GM12878 (cell line): ENCODE measurements at regions not wholly inside any gene's neighbourhood (a gene's known extent, or its start where the extent isn't known, plus 50 kb on each side); places are given as distances from the start of the nearest gene placed in this dataset.

Experiments used
- ATAC-seq: fragments of 200-7000 bp; cut with Tn5 transposase; 3 replicates; pipeline ENCODE4 v1.9.1; 2020; ENCODE audit warnings: mild to moderate bottlenecking, moderate library complexity
- BruUV-seq: library from RNA; stranded (reverse); fragments of 400-500 nt; replicated peaks from 2 replicates; lab custom pipeline; 2021; lab: Mats Ljungman, UMichigan
- CTCF ChIA-PET: fragments of 300-600 bp; sonication (Branson Sonifier 250); formaldehyde crosslinking; extraction: SDS; loops from one replicate; lab custom pipeline; 2021; ENCODE audit warnings: inconsistent platforms; lab: Yijun Ruan, JAX
- POLR2A ChIA-PET: fragments of 350-600 bp; formaldehyde crosslinking; extraction: SDS; loops from one replicate; lab custom pipeline; 2021; ENCODE audit warnings: inconsistent platforms; lab: Charles Lee
- RAD21 ChIA-PET: fragments of 300-600 bp; sonication (Branson Sonifier 250); formaldehyde crosslinking; loops from one replicate; lab custom pipeline; 2023; ENCODE audit warnings: antibody characterized with exemption; ENCODE audit not compliant: unreplicated experiment; lab: Charles Lee
- SMC1A ChIA-PET: fragments of 300-600 bp; sonication (Branson Sonifier 250); formaldehyde crosslinking; loops from one replicate; lab custom pipeline; 2023; ENCODE audit not compliant: unreplicated experiment, uncharacterized antibody; lab: Charles Lee
- DNase-seq: peaks from one replicate; pipeline ENCODE4 v3.0.0-alpha.2; 2011; ENCODE audit warnings: low read depth, low spot score
- FAIRE-seq: peaks from 3 replicates; lab custom pipeline; 2011; peaks lifted over from hg19 to GRCh38; lab: Jason Lieb, UNC
- H2AFZ ChIP-seq: 2 replicates; pipeline ENCODE4 v1.6.0; 2011; ENCODE audit warnings: low read depth, low read length, control low read depth; ENCODE audit not compliant: control insufficient read depth
- H3K27ac ChIP-seq: 2 replicates; pipeline ENCODE4 v1.5.1; 2011; ENCODE audit warnings: control low read depth; ENCODE audit not compliant: control insufficient read depth, insufficient read depth
- H3K27me3 ChIP-seq, 2 experiments: replicated peaks in 1 of 2; 2 replicates each; pipeline versions ENCODE4 v1.6.0 to v1.6.1; 2011; ENCODE audit warnings: low read length in 1 of 2; ENCODE audit not compliant: control insufficient read depth in 2 of 2, insufficient read depth in 2 of 2
- H3K36me3 ChIP-seq, 2 experiments: 2 replicates each; pipeline ENCODE4 v1.5.1; 2011; ENCODE audit warnings: low read length in 1 of 2; ENCODE audit not compliant: control insufficient read depth in 2 of 2, insufficient read depth in 2 of 2
- H3K4me1 ChIP-seq: 2 replicates; pipeline ENCODE4 v1.6.1; 2011; ENCODE audit warnings: mild to moderate bottlenecking, low read length, moderate library complexity, mixed read lengths; ENCODE audit not compliant: control insufficient read depth, insufficient read depth
- H3K4me2 ChIP-seq: 2 replicates; pipeline ENCODE4 v1.6.0; 2011; ENCODE audit warnings: control low read depth; ENCODE audit not compliant: control insufficient read depth, insufficient read depth
- H3K4me3 ChIP-seq: fragments of 200-600 bp; sonication (generic); 2 replicates; pipeline ENCODE4 v1.5.1; 2016
- H3K79me2 ChIP-seq: 2 replicates; pipeline ENCODE4 v1.6.0; 2011; ENCODE audit warnings: low read length; ENCODE audit not compliant: control insufficient read depth, insufficient read depth
- H3K9ac ChIP-seq: 2 replicates; pipeline ENCODE4 v1.8.0; 2011; ENCODE audit warnings: low read length, control low read depth, mixed read lengths; ENCODE audit not compliant: control insufficient read depth, insufficient read depth
- H3K9me3 ChIP-seq: replicated peaks from 3 replicates; pipeline ENCODE4 v1.5.1; 2011; ENCODE audit warnings: mild to moderate bottlenecking, low read length; ENCODE audit not compliant: control insufficient read depth, insufficient read depth
- H4K20me1 ChIP-seq: 2 replicates; pipeline ENCODE4 v1.6.0; 2011; ENCODE audit not compliant: control insufficient read depth, insufficient read depth
- BMI1 ChIP-seq: fragments of 450-650 bp; IDR thresholded peaks from 2 replicates; pipeline ENCODE4 v1.6.1; 2016; ENCODE audit warnings: mild to moderate bottlenecking, moderate library complexity, borderline replicate concordance
- CHD4 ChIP-seq: fragments of 200-600 bp; sonication (generic); IDR thresholded peaks from 2 replicates; pipeline ENCODE4 v1.6.1; 2016; ENCODE audit warnings: mild to moderate bottlenecking
- ETV6 ChIP-seq, 2 experiments: fragments of 450-650 bp in 1 of 2; IDR thresholded peaks in 1 of 2; conservative IDR thresholded peaks in 1 of 2; 2 replicates each; pipeline ENCODE4 v1.6.1; 2014; ENCODE audit warnings: antibody characterized with exemption in 1 of 2, borderline replicate concordance in 1 of 2, low read depth in 1 of 2, mild to moderate bottlenecking in 1 of 2, moderate library complexity in 1 of 2
- IKZF2 ChIP-seq, 2 experiments: fragments of 450-650 bp; IDR thresholded peaks; 2 replicates each; pipeline ENCODE4 v1.6.1; 2017; ENCODE audit warnings: mild to moderate bottlenecking in 2 of 2, moderate library complexity in 2 of 2
- JUND ChIP-seq: IDR thresholded peaks from 2 replicates; pipeline ENCODE4 v1.6.1; 2012; ENCODE audit warnings: low read depth, mild to moderate bottlenecking, low read length, improper control_type of control experiment, moderate library complexity
- KLF5 ChIP-seq: fragments of 450-650 bp; IDR thresholded peaks from 2 replicates; pipeline ENCODE4 v1.6.1; 2014; ENCODE audit warnings: mild to moderate bottlenecking; ENCODE audit not compliant: partially characterized antibody
- NFYA ChIP-seq: IDR thresholded peaks from 2 replicates; pipeline ENCODE4 v1.6.1; 2011; ENCODE audit warnings: low read depth, mild to moderate bottlenecking, low read length, improper control_type of control experiment, borderline replicate concordance
- PAX5 ChIP-seq: IDR thresholded peaks from 2 replicates; pipeline ENCODE4 v1.6.1; 2011; ENCODE audit warnings: low read depth, low read length, borderline replicate concordance
- PAX8 ChIP-seq: fragments of 450-650 bp; IDR thresholded peaks from 2 replicates; pipeline ENCODE4 v1.6.1; 2017; ENCODE audit warnings: mild to moderate bottlenecking, moderate library complexity
- RAD51 ChIP-seq: fragments of 450-650 bp; IDR thresholded peaks from 2 replicates; pipeline ENCODE4 v1.6.1; 2016; ENCODE audit warnings: moderate library complexity, mild to moderate bottlenecking, inconsistent platforms
- SIX5 ChIP-seq: IDR thresholded peaks from 2 replicates; pipeline ENCODE4 v1.6.1; 2011; ENCODE audit warnings: mild to moderate bottlenecking, low read depth, low read length, moderate library complexity; ENCODE audit not compliant: severe bottlenecking
- YBX1 ChIP-seq: fragments of 450-650 bp; IDR thresholded peaks from 2 replicates; pipeline ENCODE4 v1.6.1; 2016; ENCODE audit warnings: antibody characterized with exemption
- ZNF384 ChIP-seq: IDR thresholded peaks from 2 replicates; pipeline ENCODE4 v1.6.1; 2012; ENCODE audit warnings: low read depth, mild to moderate bottlenecking, low read length, improper control_type of control experiment, borderline replicate concordance
- ZZZ3 ChIP-seq: IDR thresholded peaks from 2 replicates; pipeline ENCODE4 v1.6.1; 2011; ENCODE audit warnings: low read depth; ENCODE audit not compliant: control insufficient read depth, insufficient read length
- WGBS: methylation state at CpG from one replicate; pipeline ENCODE4 v1.1.6; 2016; ENCODE audit warnings: low lambda C conversion rate; ENCODE audit not compliant: insufficient replicate concordance, insufficient coverage; ENCODE audit errors: missing lambda C conversion rate; 5-methylcytosine and 5-hydroxymethylcytosine counted together
- in situ Hi-C: fragments of 300-500 bp; cut with MboI; formaldehyde crosslinking; loops from 9 replicates; pipeline ENCODE4 v1.14.3; 2018; ENCODE audit warnings: mixed read lengths
- intact Hi-C: fragments of 100-400 bp; cut with micrococcal nuclease; formaldehyde crosslinking; loops from one replicate; pipeline ENCODE4 v1.14.2; 2022; ENCODE audit not compliant: unreplicated experiment
- TF ChIP-seq, protein P1 (sequence below): fragments of 450-650 bp; IDR thresholded peaks from 2 replicates; pipeline ENCODE4 v1.6.1; 2018; ENCODE audit warnings: borderline replicate concordance, mild to moderate bottlenecking; ENCODE audit not compliant: partially characterized antibody
- TF ChIP-seq, protein P2 (sequence below): fragments of 450-650 bp; IDR thresholded peaks from 2 replicates; pipeline ENCODE4 v1.6.1; 2016; ENCODE audit warnings: mild to moderate bottlenecking
- TF ChIP-seq, protein P3 (sequence below): fragments of 450-650 bp; IDR thresholded peaks from 2 replicates; pipeline ENCODE4 v1.6.1; 2017; ENCODE audit warnings: mild to moderate bottlenecking, low read depth, inconsistent platforms; ENCODE audit not compliant: poor library complexity, severe bottlenecking

DNA sequence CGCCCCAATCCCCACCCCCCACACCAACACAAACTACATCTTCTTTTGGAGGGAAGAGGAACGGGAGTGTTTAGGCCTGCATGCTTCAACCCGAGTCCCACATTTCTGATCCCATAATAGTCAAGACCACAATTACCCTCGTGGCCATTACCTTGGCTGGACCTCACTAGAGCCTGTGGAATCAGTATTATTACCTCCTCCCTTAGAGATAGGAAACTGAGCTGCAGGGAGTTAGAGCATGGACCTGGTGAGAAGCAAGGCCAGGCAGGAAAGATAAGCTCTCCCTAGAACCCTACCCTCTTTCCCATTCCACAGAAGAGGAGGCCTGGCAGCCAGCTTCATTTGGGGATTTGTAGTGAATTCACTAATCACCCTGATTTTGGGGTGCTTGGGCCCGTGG, 74.1 kb downstream of the NCR2 start (continued):
- TF ChIP-seq, protein P1, sequence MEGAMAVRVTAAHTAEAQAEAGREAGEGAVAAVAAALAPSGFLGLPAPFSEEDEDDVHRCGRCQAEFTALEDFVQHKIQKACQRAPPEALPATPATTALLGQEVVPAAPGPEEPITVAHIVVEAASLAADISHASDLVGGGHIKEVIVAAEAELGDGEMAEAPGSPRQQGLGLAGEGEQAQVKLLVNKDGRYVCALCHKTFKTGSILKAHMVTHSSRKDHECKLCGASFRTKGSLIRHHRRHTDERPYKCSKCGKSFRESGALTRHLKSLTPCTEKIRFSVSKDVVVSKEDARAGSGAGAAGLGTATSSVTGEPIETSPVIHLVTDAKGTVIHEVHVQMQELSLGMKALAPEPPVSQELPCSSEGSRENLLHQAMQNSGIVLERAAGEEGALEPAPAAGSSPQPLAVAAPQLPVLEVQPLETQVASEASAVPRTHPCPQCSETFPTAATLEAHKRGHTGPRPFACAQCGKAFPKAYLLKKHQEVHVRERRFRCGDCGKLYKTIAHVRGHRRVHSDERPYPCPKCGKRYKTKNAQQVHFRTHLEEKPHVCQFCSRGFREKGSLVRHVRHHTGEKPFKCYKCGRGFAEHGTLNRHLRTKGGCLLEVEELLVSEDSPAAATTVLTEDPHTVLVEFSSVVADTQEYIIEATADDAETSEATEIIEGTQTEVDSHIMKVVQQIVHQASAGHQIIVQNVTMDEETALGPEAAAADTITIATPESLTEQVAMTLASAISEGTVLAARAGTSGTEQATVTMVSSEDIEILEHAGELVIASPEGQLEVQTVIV = no peak

DNA sequence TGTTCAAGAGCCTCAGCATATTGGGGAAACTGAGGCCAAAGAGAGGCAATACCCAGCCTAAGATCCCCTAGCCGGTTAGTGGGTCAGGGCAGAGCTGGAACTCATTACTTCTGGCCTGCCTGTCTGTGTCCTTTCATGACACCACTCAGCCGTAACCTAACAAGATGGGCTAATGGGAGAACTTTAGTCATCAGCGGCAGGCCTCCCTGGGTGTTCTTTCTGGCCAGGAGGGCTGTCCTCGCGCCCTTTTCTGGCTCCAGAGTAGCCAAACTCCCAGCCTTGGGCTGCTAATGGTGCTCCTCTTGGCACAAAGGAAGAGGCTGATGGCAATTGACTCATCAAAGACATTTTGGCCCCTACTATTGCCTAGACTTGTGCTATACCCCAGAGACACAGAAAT, 76.6 kb downstream of the NCR2 start:
- ChIA-PET SMC1A (interaction anchor here (1.4 to 2.0 kb wide), 2 partner anchors 10 to 13 kb away, joined by 4 to 5 read pairs; no protein-coding TSS in a partner anchor), POLR2A (no interaction called here), RAD21 (no interaction called here), CTCF (no interaction called here)
- no peak for TF ChIP-seq PAX8
- TF ChIP-seq RAD51 = no peak
- TF ChIP-seq, protein P2, sequence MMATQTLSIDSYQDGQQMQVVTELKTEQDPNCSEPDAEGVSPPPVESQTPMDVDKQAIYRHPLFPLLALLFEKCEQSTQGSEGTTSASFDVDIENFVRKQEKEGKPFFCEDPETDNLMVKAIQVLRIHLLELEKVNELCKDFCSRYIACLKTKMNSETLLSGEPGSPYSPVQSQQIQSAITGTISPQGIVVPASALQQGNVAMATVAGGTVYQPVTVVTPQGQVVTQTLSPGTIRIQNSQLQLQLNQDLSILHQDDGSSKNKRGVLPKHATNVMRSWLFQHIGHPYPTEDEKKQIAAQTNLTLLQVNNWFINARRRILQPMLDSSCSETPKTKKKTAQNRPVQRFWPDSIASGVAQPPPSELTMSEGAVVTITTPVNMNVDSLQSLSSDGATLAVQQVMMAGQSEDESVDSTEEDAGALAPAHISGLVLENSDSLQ = no peak
- no peak for TF ChIP-seq ZNF384
- TF ChIP-seq IKZF2 (IDR thresholded peaks at IDR 0.05) = no peak
- TF ChIP-seq KLF5 = no peak
- TF ChIP-seq BMI1 = no peak
- no peak for TF ChIP-seq SIX5
- TF ChIP-seq NFYA = no peak
- TF ChIP-seq ETV6 (conservative IDR thresholded peaks at IDR 0.05 in 1 of 2, IDR thresholded peaks at IDR 0.05 in 1 of 2; ENCODE audit: borderline replicate concordance in 1 of 2, low read depth in 1 of 2) = no peak
- no peak for TF ChIP-seq PAX5
- TF ChIP-seq, protein P3, sequence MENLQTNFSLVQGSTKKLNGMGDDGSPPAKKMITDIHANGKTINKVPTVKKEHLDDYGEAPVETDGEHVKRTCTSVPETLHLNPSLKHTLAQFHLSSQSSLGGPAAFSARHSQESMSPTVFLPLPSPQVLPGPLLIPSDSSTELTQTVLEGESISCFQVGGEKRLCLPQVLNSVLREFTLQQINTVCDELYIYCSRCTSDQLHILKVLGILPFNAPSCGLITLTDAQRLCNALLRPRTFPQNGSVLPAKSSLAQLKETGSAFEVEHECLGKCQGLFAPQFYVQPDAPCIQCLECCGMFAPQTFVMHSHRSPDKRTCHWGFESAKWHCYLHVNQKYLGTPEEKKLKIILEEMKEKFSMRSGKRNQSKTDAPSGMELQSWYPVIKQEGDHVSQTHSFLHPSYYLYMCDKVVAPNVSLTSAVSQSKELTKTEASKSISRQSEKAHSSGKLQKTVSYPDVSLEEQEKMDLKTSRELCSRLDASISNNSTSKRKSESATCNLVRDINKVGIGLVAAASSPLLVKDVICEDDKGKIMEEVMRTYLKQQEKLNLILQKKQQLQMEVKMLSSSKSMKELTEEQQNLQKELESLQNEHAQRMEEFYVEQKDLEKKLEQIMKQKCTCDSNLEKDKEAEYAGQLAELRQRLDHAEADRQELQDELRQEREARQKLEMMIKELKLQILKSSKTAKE = no peak
- TF ChIP-seq CHD4 = no peak
- no peak for TF ChIP-seq ZZZ3
- TF ChIP-seq JUND = no peak
- no peak for TF ChIP-seq YBX1
- ATAC-seq (no peak), DNase-seq (no peak), FAIRE-seq (no peak)
- no peaks in the 10 kb centered on the region for H3K36me3 ChIP-seq
- no TSS peak for BruUV-seq
- H4K20me1 ChIP-seq = no peaks in the 10 kb centered on the region
- no peak overlapping the region for H2AFZ ChIP-seq
- H3K4me3 ChIP-seq = no peak overlapping the region
- no peak overlapping the region for H3K9ac ChIP-seq
- no peak overlapping the region for H3K27ac ChIP-seq
- H3K27me3 ChIP-seq = peaks cover 8 to 13% of the 10 kb centered on the region in 2 experiments
- H3K79me2 ChIP-seq = no peaks in the 10 kb centered on the region
- no peak overlapping the region for H3K4me2 ChIP-seq
- intact Hi-C loops = no loop called here
- no peaks in the 10 kb centered on the region for H3K4me1 ChIP-seq
- 35% methylated on average over 5 of the region's 5 CpGs for WGBS
- H3K9me3 ChIP-seq = no peaks in the 10 kb centered on the region
- in situ Hi-C loops = no loop called here
